Body of pancreas (tissue), 4 donors: ENCODE measurements at regions not wholly inside any gene's neighbourhood (a gene's known extent, or its start where the extent isn't known, plus 50 kb on each side); places are given as distances from the start of the nearest gene placed in this dataset.

Source experiments
- CTCF ChIP-seq, 7 experiments: fragments of 450-650 bp in 4 of 7; fragments of 200-600 bp in 3 of 7; sonication (generic) in 3 of 7; IDR thresholded peaks; one replicate each; pipeline ENCODE4 v1.5.1; 2016 to 2019; ENCODE audit warnings: antibody characterized with exemption in 7 of 7
- POLR2A ChIP-seq, 3 donors: fragments of 450-650 bp; IDR thresholded peaks; one replicate each; pipeline ENCODE4 v1.6.1; 2016; ENCODE audit warnings: antibody characterized with exemption in 3 of 3, mild to moderate bottlenecking in 2 of 3

DNA sequence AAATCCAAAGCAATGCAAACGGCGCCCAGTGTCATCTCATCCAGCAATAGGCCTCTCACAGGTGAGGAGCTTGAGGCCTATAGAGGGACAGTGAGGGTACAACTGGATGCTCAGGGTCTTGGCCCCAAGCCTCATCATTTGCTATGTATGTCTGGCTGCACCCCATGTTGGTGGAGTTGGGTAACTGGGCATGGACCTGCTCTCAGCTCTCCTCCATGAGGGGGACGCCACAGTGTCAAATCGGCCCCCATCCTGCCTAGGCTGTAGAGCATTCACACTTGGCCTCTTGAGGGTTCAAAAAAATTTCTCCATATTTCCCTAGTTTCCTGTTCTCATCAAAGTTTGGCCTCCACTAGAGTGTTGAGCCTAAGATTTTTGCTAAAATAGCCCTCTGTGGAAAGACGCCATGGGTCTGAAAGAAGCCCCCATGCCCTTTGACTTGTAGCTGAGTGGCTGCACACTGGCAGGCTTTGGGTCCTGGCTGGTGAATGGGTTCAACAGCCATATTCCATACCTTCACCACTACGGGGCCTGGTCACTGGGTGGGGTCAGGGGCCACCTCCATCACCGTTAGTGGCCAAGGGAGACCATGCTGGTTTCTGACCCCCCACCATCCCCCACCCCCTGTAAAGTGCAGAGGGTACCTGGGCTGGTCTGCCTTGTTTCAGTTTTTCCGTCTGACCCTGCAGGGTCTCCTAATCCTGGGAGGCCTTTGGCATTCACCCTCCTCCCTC lies 132.3 kb upstream of the TBX20 start:
- TF ChIP-seq CTCF (IDR thresholded peaks at IDR 0.05) = no peak
- TF ChIP-seq POLR2A (IDR thresholded peaks at IDR 0.05) = no peak
